Gastroesophageal sphincter (tissue), 3 donors: ENCODE measurements at regions not wholly inside any gene's neighbourhood (a gene's known extent, or its start where the extent isn't known, plus 50 kb on each side); places are given as distances from the start of the nearest gene placed in this dataset.

Source experiments
- EP300 ChIP-seq: sonication (generic); formaldehyde crosslinking; IDR thresholded peaks from one replicate; pipeline ENCODE4 v1.6.1; 2017; ENCODE audit warnings: antibody characterized with exemption, mild to moderate bottlenecking
- POLR2A ChIP-seq, 2 donors: fragments of 450-650 bp; IDR thresholded peaks; one replicate each; pipeline ENCODE4 v1.6.1; 2017; ENCODE audit warnings: antibody characterized with exemption in 2 of 2, mild to moderate bottlenecking in 2 of 2, moderate library complexity in 1 of 2
- POLR2AphosphoS5 ChIP-seq: sonication (generic); formaldehyde crosslinking; IDR thresholded peaks from one replicate; pipeline ENCODE4 v1.6.1; 2017; ENCODE audit warnings: antibody characterized with exemption
- TF ChIP-seq, protein P1 (sequence below), 4 experiments: fragments of 200-600 bp in 2 of 4; fragments of 450-650 bp in 2 of 4; sonication (generic) in 1 of 4; IDR thresholded peaks; one replicate each; pipeline ENCODE4 v1.5.1; 2017 to 2019; ENCODE audit warnings: antibody characterized with exemption in 4 of 4, mild to moderate bottlenecking in 2 of 4, moderate library complexity in 2 of 4

DNA sequence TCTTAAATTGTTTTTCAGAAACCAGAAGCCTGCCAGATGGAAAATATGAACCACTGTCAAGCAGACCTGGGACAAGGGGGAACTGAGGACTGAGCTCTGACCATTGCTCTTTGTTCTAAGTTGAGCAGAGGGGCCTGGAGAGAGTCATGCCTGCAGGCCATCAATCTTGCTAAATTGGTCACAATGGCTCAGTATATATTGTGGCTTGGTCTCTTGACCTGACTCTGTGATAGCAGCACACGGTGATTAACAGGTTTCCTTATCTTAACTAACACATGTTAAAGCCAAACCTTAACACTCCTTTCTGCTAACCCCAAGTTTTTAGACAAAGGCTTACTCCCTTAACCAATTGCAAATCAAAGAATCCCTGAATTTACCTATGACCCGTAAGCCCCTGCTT is 1281.2 kb upstream of the NUDT12 start:
- TF ChIP-seq POLR2A (IDR thresholded peaks at IDR 0.05) (no peak), POLR2AphosphoS5 (no peak), EP300 (no peak)
- TF ChIP-seq, protein P1, sequence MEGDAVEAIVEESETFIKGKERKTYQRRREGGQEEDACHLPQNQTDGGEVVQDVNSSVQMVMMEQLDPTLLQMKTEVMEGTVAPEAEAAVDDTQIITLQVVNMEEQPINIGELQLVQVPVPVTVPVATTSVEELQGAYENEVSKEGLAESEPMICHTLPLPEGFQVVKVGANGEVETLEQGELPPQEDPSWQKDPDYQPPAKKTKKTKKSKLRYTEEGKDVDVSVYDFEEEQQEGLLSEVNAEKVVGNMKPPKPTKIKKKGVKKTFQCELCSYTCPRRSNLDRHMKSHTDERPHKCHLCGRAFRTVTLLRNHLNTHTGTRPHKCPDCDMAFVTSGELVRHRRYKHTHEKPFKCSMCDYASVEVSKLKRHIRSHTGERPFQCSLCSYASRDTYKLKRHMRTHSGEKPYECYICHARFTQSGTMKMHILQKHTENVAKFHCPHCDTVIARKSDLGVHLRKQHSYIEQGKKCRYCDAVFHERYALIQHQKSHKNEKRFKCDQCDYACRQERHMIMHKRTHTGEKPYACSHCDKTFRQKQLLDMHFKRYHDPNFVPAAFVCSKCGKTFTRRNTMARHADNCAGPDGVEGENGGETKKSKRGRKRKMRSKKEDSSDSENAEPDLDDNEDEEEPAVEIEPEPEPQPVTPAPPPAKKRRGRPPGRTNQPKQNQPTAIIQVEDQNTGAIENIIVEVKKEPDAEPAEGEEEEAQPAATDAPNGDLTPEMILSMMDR (IDR thresholded peaks at IDR 0.05) = no peak
